ENCODE measurements at regions not wholly inside any gene's neighbourhood (a gene's known extent, or its start where the extent isn't known, plus 50 kb on each side); places are given as distances from the start of the nearest gene placed in this dataset.

GRCh38 chr3:152213203-152213602, 55.5 kb upstream of the MBNL1 start:
- TF ChIP-seq CTCF (conservative IDR thresholded peaks at IDR 0.05; ENCODE audit: low read length) (no peak), EZH2phosphoT487 (IDR thresholded peaks at IDR 0.05; ENCODE audit: borderline replicate concordance) (no peak)

All from Loucy (cell line).